MM.1S (cell line): ENCODE measurements at regions not wholly inside any gene's neighbourhood (a gene's known extent, or its start where the extent isn't known, plus 50 kb on each side); places are given as distances from the start of the nearest gene placed in this dataset.

Experiments used
- DNase-seq: peaks from one replicate; pipeline ENCODE4 v3.0.0-alpha.2; 2015
- H2AFZ ChIP-seq: fragments of 300-600 bp; sonication (generic); 2 replicates; pipeline ENCODE4 v1.6.0; 2016; ENCODE audit warnings: antibody characterized with exemption, low read length
- H3F3A ChIP-seq: fragments of 300-600 bp; sonication (generic); 2 replicates; pipeline ENCODE4 v1.6.1; 2016; ENCODE audit warnings: mild to moderate bottlenecking, antibody characterized with exemption, low read length, moderate library complexity, mixed read lengths; ENCODE audit not compliant: insufficient read depth
- H3K27ac ChIP-seq: fragments of 300-600 bp; sonication (generic); 2 replicates; pipeline ENCODE4 v1.5.1; 2016; ENCODE audit warnings: mild to moderate bottlenecking, low read length
- H3K27me3 ChIP-seq: fragments of 300-600 bp; sonication (generic); replicated peaks from 2 replicates; pipeline ENCODE4 v1.6.0; 2016; ENCODE audit warnings: low read length; ENCODE audit not compliant: insufficient read depth
- H3K36me3 ChIP-seq: fragments of 300-600 bp; sonication (generic); replicated peaks from 2 replicates; pipeline ENCODE4 v1.6.1; 2016; ENCODE audit warnings: mild to moderate bottlenecking, low read length, mixed read lengths; ENCODE audit not compliant: insufficient read depth
- H3K4me1 ChIP-seq: fragments of 300-600 bp; sonication (generic); 2 replicates; pipeline ENCODE4 v1.6.1; 2016; ENCODE audit warnings: low read length, mixed read lengths
- H3K4me2 ChIP-seq: fragments of 300-600 bp; sonication (generic); 2 replicates; pipeline ENCODE4 v1.6.0; 2016; ENCODE audit warnings: low read depth, low read length
- H3K4me3 ChIP-seq: fragments of 300-600 bp; sonication (generic); 2 replicates; pipeline ENCODE4 v1.5.1; 2016; ENCODE audit warnings: low read length, mixed read lengths
- H3K79me2 ChIP-seq: fragments of 300-600 bp; sonication (generic); 2 replicates; pipeline ENCODE4 v1.6.1; 2016; ENCODE audit warnings: mixed run types, low read length, mixed read lengths
- H3K9ac ChIP-seq: fragments of 300-600 bp; sonication (generic); 2 replicates; pipeline ENCODE4 v1.6.1; 2016; ENCODE audit warnings: low read length, mixed read lengths
- H3K9me2 ChIP-seq: fragments of 300-600 bp; sonication (generic); replicated peaks from 2 replicates; pipeline ENCODE4 v1.6.1; 2016; ENCODE audit warnings: mild to moderate bottlenecking, low read length, mixed read lengths; ENCODE audit not compliant: insufficient read depth
- H3K9me3 ChIP-seq: fragments of 300-600 bp; sonication (generic); replicated peaks from 2 replicates; pipeline ENCODE4 v1.6.1; 2016; ENCODE audit warnings: mild to moderate bottlenecking, low read length, mixed read lengths; ENCODE audit not compliant: insufficient read depth
- H4K20me1 ChIP-seq: fragments of 300-600 bp; sonication (generic); 2 replicates; pipeline ENCODE4 v1.6.1; 2016; ENCODE audit warnings: mild to moderate bottlenecking, low read length, moderate library complexity, mixed read lengths; ENCODE audit not compliant: insufficient read depth
- CTCF ChIP-seq: fragments of 300-600 bp; sonication (generic); IDR thresholded peaks from 2 replicates; pipeline ENCODE4 v1.5.1; 2016; ENCODE audit warnings: antibody characterized with exemption, low read length, mixed read lengths
- EZH2 ChIP-seq: fragments of 300-600 bp; sonication (generic); optimal IDR thresholded peaks from 2 replicates; pipeline ENCODE3; 2017; ENCODE audit warnings: low read depth, mild to moderate bottlenecking, antibody characterized with exemption, low read length, mixed read lengths
- EZH2phosphoT487 ChIP-seq: fragments of 300-600 bp; sonication (generic); IDR thresholded peaks from 2 replicates; pipeline ENCODE4 v1.6.1; 2018; ENCODE audit warnings: antibody characterized with exemption, low read length

- Histone ChIP-seq H3K27me3 (no peaks in the 10 kb centered on the region), H4K20me1 (no peaks in the 10 kb centered on the region), H3K27ac (no peak overlapping the region), H3K9me2 (no peaks in the 10 kb centered on the region), H3K4me1 (peaks cover 8% of the 10 kb centered on the region), H2AFZ (no peak overlapping the region), H3F3A (peaks cover under 1% of the 10 kb centered on the region; the same call in 1 of the 2 replicates), H3K79me2 (no peaks in the 10 kb centered on the region), H3K36me3 (no peaks in the 10 kb centered on the region), H3K9ac (no peak overlapping the region), H3K9me3 (no peaks in the 10 kb centered on the region), H3K4me2 (no peak overlapping the region), H3K4me3 (no peak overlapping the region)
- TF ChIP-seq EZH2 (no peak), EZH2phosphoT487 (no peak), CTCF (no peak)
- DNase-seq: no peak
Measured at GRCh38 chr5:115372146-115372545, 75.7 kb upstream of the CCDC112 start.

- H3K9me2 ChIP-seq: no peaks in the 10 kb centered on the region
- H3K36me3 ChIP-seq: no peaks in the 10 kb centered on the region
- no peak overlapping the region for H3K27ac ChIP-seq
- H3K4me2 ChIP-seq: no peak overlapping the region
- no peaks in the 10 kb centered on the region for H3K9me3 ChIP-seq
- no peak for DNase-seq
- H2AFZ ChIP-seq: no peak overlapping the region
- TF ChIP-seq EZH2: no peak
- no peak for TF ChIP-seq CTCF
- TF ChIP-seq EZH2phosphoT487: no peak
- no peaks in the 10 kb centered on the region for H3K79me2 ChIP-seq
- H3K4me1 ChIP-seq: no peaks in the 10 kb centered on the region
- no peak overlapping the region for H3K4me3 ChIP-seq
- H3K27me3 ChIP-seq: no peaks in the 10 kb centered on the region
- H4K20me1 ChIP-seq: no peaks in the 10 kb centered on the region
- no peak overlapping the region for H3K9ac ChIP-seq
- H3F3A ChIP-seq: no peaks in the 10 kb centered on the region
Measured at GRCh38 chr5:115369430-115370144, 73.1 kb upstream of the CCDC112 start.

- Histone ChIP-seq H4K20me1 (no peaks in the 10 kb centered on the region), H2AFZ (no peak overlapping the region), H3K9ac (no peak overlapping the region), H3F3A (no peaks in the 10 kb centered on the region), H3K79me2 (no peaks in the 10 kb centered on the region), H3K9me2 (no peaks in the 10 kb centered on the region), H3K4me2 (no peak overlapping the region), H3K9me3 (no peaks in the 10 kb centered on the region), H3K4me3 (no peak overlapping the region), H3K4me1 (no peaks in the 10 kb centered on the region), H3K27me3 (no peaks in the 10 kb centered on the region), H3K27ac (no peak overlapping the region), H3K36me3 (no peaks in the 10 kb centered on the region)
- TF ChIP-seq EZH2 (no peak), EZH2phosphoT487 (no peak), CTCF (no peak)
- DNase-seq: no peak
Measured at GRCh38 chr5:115366223-115366622, 69.8 kb upstream of the CCDC112 start.
